K562 (cell line): ENCODE measurements at regions not wholly inside any gene's neighbourhood (a gene's known extent, or its start where the extent isn't known, plus 50 kb on each side); places are given as distances from the start of the nearest gene placed in this dataset.

ENCODE experiments used
- ATF7 ChIP-seq: fragments of 450-650 bp; IDR thresholded peaks from 2 replicates; pipeline ENCODE4 v1.7.1; 2014; ENCODE audit warnings: mild to moderate bottlenecking, moderate library complexity
- BACH1 ChIP-seq: fragments of 200-800 bp; sonication (Bioruptor generic); IDR thresholded peaks from 2 replicates; pipeline ENCODE4 v1.6.1; 2016; ENCODE audit warnings: missing genetic modification characterization, missing compliant biosample characterization
- BRF1 ChIP-seq: IDR thresholded peaks from 3 replicates; pipeline ENCODE4 v1.6.1; 2011; ENCODE audit warnings: borderline replicate concordance, mild to moderate bottlenecking; ENCODE audit not compliant: insufficient read length; ENCODE audit errors: extremely low read depth
- BRF2 ChIP-seq: IDR thresholded peaks from 3 replicates; pipeline ENCODE4 v1.6.1; 2011; ENCODE audit warnings: borderline replicate concordance, mild to moderate bottlenecking; ENCODE audit not compliant: insufficient read length, insufficient read depth
- CHD1 ChIP-seq: fragments of 200-600 bp; sonication (generic); IDR thresholded peaks from one replicate; pipeline ENCODE4 v1.6.1; 2012; ENCODE audit warnings: mild to moderate bottlenecking, moderate library complexity, low read length, inconsistent platforms
- EWSR1 ChIP-seq: fragments of 450-650 bp; IDR thresholded peaks from 2 replicates; pipeline ENCODE4 v1.6.1; 2018; ENCODE audit warnings: borderline replicate concordance, mild to moderate bottlenecking, low read depth, moderate library complexity; ENCODE audit not compliant: partially characterized antibody
- FIP1L1 ChIP-seq: fragments of 200-400 bp; formaldehyde crosslinking; IDR thresholded peaks from 2 replicates; pipeline ENCODE4 v1.6.1; 2018; ENCODE audit warnings: mild to moderate bottlenecking, low read depth, low read length; ENCODE audit not compliant: poor library complexity, severe bottlenecking
- FOXA3 ChIP-seq, 2 experiments: fragments of 450-650 bp in 1 of 2; sonication (generic) in 1 of 2; formaldehyde crosslinking; IDR thresholded peaks in 1 of 2; conservative IDR thresholded peaks in 1 of 2; 2 replicates each; pipeline versions ENCODE4 v1.4.0 to v1.8.0; 2020 to 2022; ENCODE audit warnings: mild to moderate bottlenecking in 2 of 2, missing genetic modification reagents in 1 of 2
- GTF2B ChIP-seq: IDR thresholded peaks from 2 replicates; pipeline ENCODE4 v1.6.1; 2011; ENCODE audit not compliant: insufficient read length; ENCODE audit errors: extremely low read depth
- HMG20A ChIP-seq: fragments of 450-650 bp; formaldehyde crosslinking; conservative IDR thresholded peaks from 2 replicates; pipeline ENCODE4 v1.4.0; 2020; ENCODE audit warnings: mild to moderate bottlenecking, mixed read lengths
- HNRNPL ChIP-seq: fragments of 200-400 bp; formaldehyde crosslinking; IDR thresholded peaks from 2 replicates; pipeline ENCODE4 v1.6.1; 2017; ENCODE audit warnings: low read depth, mild to moderate bottlenecking, low read length
- MECOM ChIP-seq: fragments of 250-450 bp; sonication (Bioruptor Pico); IDR thresholded peaks from 2 replicates; pipeline ENCODE4 v1.8.0; 2022; ENCODE audit warnings: inconsistent platforms
- MLX ChIP-seq, 2 experiments: fragments of 450-650 bp in 1 of 2; sonication (generic) in 1 of 2; formaldehyde crosslinking; conservative IDR thresholded peaks; 2 replicates each; pipeline versions ENCODE4 v1.4.0 to v1.8.1; 2020 to 2022; ENCODE audit warnings: mild to moderate bottlenecking in 1 of 2, missing genetic modification reagents in 1 of 2
- MYNN ChIP-seq, 2 experiments: sonication (generic); formaldehyde crosslinking in 1 of 2; IDR thresholded peaks; 2 replicates each; pipeline versions ENCODE4 v1.5.0 to v1.6.1; 2016 to 2020; ENCODE audit warnings: antibody characterized with exemption in 1 of 2, missing genetic modification reagents in 1 of 2
- POLR2B ChIP-seq: fragments of 450-650 bp; IDR thresholded peaks from 2 replicates; pipeline ENCODE4 v1.6.1; 2018; ENCODE audit warnings: low read depth; ENCODE audit not compliant: partially characterized antibody
- SPI1 ChIP-seq: IDR thresholded peaks from 2 replicates; pipeline ENCODE4 v1.6.1; 2011; ENCODE audit warnings: low read depth, low read length, control low read depth, borderline replicate concordance
- ZNF12 ChIP-seq: sonication (generic); formaldehyde crosslinking; IDR thresholded peaks from 2 replicates; pipeline ENCODE4 v1.4.0; 2020; ENCODE audit warnings: mild to moderate bottlenecking, missing genetic modification reagents
- ZNF224 ChIP-seq: sonication (generic); formaldehyde crosslinking; IDR thresholded peaks from 2 replicates; pipeline ENCODE4 v1.8.0; 2022; ENCODE audit warnings: mild to moderate bottlenecking, missing genetic modification reagents
- TF ChIP-seq, protein P1 (sequence below): fragments of 250-450 bp; sonication (Bioruptor Pico); IDR thresholded peaks from 2 replicates; pipeline ENCODE4 v1.8.0; 2021; ENCODE audit warnings: moderate library complexity, mild to moderate bottlenecking, inconsistent platforms
- TF ChIP-seq, protein P2 (sequence below), 3 experiments: fragments of 200-800 bp in 1 of 3; sonication (Bioruptor generic) in 1 of 3; sonication (generic) in 1 of 3; formaldehyde crosslinking in 1 of 3; IDR thresholded peaks; 2 replicates each; pipeline versions ENCODE4 v1.6.1 to v1.8.0; 2016 to 2022; ENCODE audit warnings: mild to moderate bottlenecking in 2 of 3, missing compliant biosample characterization in 2 of 3, missing genetic modification characterization in 2 of 3, missing genetic modification reagents in 1 of 3

GRCh38 chr15:87619161-87619960 is 637.2 kb downstream of the NTRK3 start (continued):
- TF ChIP-seq MLX (CRISPR knock-in tag; conservative IDR thresholded peaks at IDR 0.05): no peak
- no peak for TF ChIP-seq CHD1
- TF ChIP-seq EWSR1: no peak
- no peak for TF ChIP-seq FIP1L1
- TF ChIP-seq ZNF224 (CRISPR knock-in tag): no peak
- TF ChIP-seq ATF7: peak; percentile 37; the same call in 1 of the 2 replicates
- TF ChIP-seq MECOM (CRISPR knock-in tag): no peak
- TF ChIP-seq SPI1: no peak
- TF ChIP-seq FOXA3 (CRISPR knock-in tag; conservative IDR thresholded peaks at IDR 0.05 in 1 of 2, IDR thresholded peaks at IDR 0.05 in 1 of 2): no peak
- TF ChIP-seq, protein P1, sequence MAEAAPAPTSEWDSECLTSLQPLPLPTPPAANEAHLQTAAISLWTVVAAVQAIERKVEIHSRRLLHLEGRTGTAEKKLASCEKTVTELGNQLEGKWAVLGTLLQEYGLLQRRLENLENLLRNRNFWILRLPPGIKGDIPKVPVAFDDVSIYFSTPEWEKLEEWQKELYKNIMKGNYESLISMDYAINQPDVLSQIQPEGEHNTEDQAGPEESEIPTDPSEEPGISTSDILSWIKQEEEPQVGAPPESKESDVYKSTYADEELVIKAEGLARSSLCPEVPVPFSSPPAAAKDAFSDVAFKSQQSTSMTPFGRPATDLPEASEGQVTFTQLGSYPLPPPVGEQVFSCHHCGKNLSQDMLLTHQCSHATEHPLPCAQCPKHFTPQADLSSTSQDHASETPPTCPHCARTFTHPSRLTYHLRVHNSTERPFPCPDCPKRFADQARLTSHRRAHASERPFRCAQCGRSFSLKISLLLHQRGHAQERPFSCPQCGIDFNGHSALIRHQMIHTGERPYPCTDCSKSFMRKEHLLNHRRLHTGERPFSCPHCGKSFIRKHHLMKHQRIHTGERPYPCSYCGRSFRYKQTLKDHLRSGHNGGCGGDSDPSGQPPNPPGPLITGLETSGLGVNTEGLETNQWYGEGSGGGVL: no peak
- TF ChIP-seq, protein P2, sequence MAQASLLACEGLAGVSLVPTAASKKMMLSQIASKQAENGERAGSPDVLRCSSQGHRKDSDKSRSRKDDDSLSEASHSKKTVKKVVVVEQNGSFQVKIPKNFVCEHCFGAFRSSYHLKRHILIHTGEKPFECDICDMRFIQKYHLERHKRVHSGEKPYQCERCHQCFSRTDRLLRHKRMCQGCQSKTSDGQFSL (CRISPR knock-in tag; IDR thresholded peaks at IDR 0.05): no peak
- TF ChIP-seq, protein P2 (tag; IDR thresholded peaks at IDR 0.05): no peak
- no peak for TF ChIP-seq BRF1
- no peak for TF ChIP-seq HNRNPL
- TF ChIP-seq BRF2: no peak
- no peak for TF ChIP-seq GTF2B
- no peak for TF ChIP-seq BACH1 (tag)
- no peak for TF ChIP-seq ZNF12 (CRISPR knock-in tag)
- TF ChIP-seq HMG20A (CRISPR knock-in tag): no peak
- no peak for TF ChIP-seq POLR2B
- TF ChIP-seq MYNN (IDR thresholded peaks at IDR 0.05): no peak
- TF ChIP-seq MYNN (CRISPR knock-in tag; IDR thresholded peaks at IDR 0.05): no peak
